GM12864 (cell line): ENCODE measurements at regions not wholly inside any gene's neighbourhood (a gene's known extent, or its start where the extent isn't known, plus 50 kb on each side); places are given as distances from the start of the nearest gene placed in this dataset.

Experiments used
- DNase-seq: peaks from one replicate; pipeline ENCODE4 v3.0.0-alpha.2; 2011; ENCODE audit warnings: low read depth
- H3K4me3 ChIP-seq: 2 replicates; pipeline ENCODE4 v1.5.1; 2011; ENCODE audit warnings: mild to moderate bottlenecking, low read depth, low read length, control low read depth
- CTCF ChIP-seq: IDR thresholded peaks from 2 replicates; pipeline ENCODE4 v1.5.1; 2011; ENCODE audit warnings: low read depth, mild to moderate bottlenecking, moderate library complexity, low read length, control low read depth, inconsistent platforms; ENCODE audit errors: missing control alignments

GRCh38 chr4:126702747-126703146 lies 930.0 kb upstream of the INTU start:
- no peak overlapping the region for H3K4me3 ChIP-seq
- DNase-seq = no peak
- no peak for TF ChIP-seq CTCF

GRCh38 chr4:126705266-126705665 lies 927.5 kb upstream of the INTU start:
- no peak for DNase-seq
- H3K4me3 ChIP-seq = no peak overlapping the region
- TF ChIP-seq CTCF = no peak

GRCh38 chr4:126708716-126709115 lies 924.0 kb upstream of the INTU start:
- no peak for TF ChIP-seq CTCF
- no peak for DNase-seq
- no peak overlapping the region for H3K4me3 ChIP-seq

GRCh38 chr4:126710935-126711334 lies 921.8 kb upstream of the INTU start:
- no peak for TF ChIP-seq CTCF

GRCh38 chr4:126715067-126715466 lies 917.7 kb upstream of the INTU start:
- H3K4me3 ChIP-seq = no peak overlapping the region
- TF ChIP-seq CTCF = no peak
- no peak for DNase-seq

More at GRCh38 chr4:126710935-126711334, 921.8 kb upstream of the INTU start:
- DNase-seq = no peak
- no peak overlapping the region for H3K4me3 ChIP-seq

GRCh38 chr4:126715681-126716080 lies 917.1 kb upstream of the INTU start:
- no peak for TF ChIP-seq CTCF
- no peak overlapping the region for H3K4me3 ChIP-seq
- no peak for DNase-seq

GRCh38 chr4:126718136-126718535 lies 914.6 kb upstream of the INTU start:
- DNase-seq = no peak
- no peak for TF ChIP-seq CTCF
- no peak overlapping the region for H3K4me3 ChIP-seq
